HG02588 (cell line): ENCODE measurements at regions not wholly inside any gene's neighbourhood (a gene's known extent, or its start where the extent isn't known, plus 50 kb on each side); places are given as distances from the start of the nearest gene placed in this dataset.
"Not testable (repeated sequence)": the region's sequence is repeated elsewhere in the genome, so short reads cannot be mapped to it uniquely, and the experiment has no call there.

Source experiments
- ATAC-seq: cut with Tn5 transposase; IDR thresholded peaks from one replicate; pipeline ENCODE4 v1.9.1; 2021; ENCODE audit warnings: mild to moderate bottlenecking, moderate library complexity; ENCODE audit not compliant: unreplicated experiment

DNA sequence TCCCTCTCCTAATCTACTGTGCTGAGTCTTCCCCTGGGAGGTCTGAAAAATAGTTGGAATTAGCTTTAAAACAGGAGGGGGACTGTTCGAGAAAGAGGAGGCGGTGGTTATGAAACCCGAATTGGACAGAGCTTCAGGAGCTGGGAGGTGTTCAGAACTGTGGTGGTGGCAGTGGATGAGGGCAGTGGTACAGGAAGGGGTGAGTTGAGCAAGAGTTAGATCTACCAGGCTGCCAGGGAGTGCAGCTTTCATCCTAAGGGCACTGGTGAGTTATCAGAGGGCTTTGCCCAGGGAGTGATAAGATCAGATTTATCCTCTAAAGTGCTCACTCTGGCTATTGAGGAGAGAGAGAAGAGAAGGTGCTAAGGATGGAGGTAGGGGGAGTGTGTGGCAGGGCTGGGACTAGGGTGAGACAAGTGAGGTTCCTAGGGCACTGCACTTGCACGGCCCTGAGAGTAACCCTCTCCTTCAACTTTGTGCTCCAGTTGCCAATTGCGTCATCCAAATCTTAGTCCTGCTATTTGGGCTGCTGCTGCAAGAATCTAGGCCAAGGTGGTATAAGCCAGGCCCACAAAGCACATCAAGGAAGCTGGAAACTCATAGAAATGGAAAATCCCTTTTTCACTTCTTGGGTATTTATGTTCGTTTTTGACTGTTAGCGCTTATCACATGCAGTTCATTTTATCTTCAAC is 540.3 kb downstream of the XYLT1 start:
- no peak for ATAC-seq

DNA sequence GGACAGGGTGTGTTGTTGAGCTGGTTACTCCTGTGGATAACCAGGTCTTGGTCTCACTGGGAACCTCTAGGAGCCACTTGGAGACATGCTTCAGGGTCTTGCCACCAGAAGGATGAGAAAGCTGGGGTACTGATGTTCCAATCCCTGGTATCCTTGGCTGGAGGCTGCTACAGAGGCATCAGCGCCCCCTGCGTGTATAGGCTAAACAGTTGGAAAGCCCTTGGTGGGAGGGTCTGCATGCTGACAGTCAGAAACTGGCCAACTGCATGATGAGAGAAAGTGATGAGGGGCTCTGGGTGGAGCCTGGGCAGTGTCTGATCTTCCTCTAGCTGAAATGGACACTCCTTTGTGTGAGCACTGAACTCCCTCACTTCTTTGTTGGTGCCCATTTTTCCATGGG is 536.9 kb downstream of the XYLT1 start:
- no peak for ATAC-seq

DNA sequence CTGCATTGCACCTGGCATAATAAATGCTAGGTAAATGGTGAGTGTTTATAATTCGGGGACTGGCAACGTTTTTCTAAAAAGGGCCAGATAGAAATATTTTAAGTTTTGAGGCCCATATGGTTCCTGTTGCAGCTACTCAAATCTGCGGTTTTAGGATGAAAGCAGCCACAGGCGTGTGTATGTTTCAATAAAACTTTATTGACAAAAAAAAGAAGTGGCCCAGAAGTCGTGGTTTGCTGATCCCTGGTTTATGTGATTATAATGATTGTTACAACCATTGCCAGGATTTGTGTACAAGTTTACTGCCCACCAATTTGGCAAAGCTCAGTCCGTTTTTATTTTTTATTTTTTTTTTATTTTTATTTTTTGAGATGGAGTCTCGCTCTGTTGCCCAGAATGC is 536.1 kb downstream of the XYLT1 start:
- ATAC-seq: no peak

DNA sequence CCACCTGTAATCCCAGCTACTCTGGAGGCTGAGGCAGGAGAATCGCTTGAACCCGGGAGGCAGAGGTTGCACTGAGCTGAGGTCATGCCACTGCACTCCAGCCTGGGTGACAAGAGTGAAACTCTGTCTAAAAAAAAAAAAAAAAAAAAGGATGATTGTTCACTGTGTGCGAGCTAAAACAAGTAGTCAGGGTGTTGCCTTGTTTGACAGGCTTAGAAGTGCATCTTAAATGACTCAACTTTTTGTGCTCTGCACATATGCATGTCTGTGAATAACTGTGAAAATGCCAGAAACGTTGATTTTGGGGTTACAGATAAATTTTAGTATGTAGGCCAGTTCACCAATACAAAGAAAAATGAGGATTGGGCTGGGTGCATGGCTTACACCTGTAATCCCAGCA is 534.9 kb downstream of the XYLT1 start:
- not testable (repeated sequence) for ATAC-seq

DNA sequence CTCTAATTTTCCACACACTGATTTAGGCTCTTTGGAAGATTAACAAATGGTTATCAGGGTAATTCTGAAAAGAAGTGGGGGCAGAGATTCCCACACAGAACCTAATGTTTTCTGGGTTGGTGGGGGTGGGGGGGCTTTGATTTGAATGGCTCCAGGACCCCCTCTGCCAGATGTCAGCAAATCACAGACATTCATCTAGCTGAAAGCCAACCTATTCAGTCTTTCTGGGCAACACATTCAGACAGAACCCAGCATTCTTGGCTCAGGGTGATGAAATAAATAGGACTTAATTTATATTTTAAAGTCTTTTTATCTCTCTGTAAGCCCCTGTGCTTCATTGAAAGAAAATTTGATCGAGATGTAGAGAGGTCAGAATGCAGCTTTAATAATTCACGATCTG is 533.2 kb downstream of the XYLT1 start:
- no peak for ATAC-seq

DNA sequence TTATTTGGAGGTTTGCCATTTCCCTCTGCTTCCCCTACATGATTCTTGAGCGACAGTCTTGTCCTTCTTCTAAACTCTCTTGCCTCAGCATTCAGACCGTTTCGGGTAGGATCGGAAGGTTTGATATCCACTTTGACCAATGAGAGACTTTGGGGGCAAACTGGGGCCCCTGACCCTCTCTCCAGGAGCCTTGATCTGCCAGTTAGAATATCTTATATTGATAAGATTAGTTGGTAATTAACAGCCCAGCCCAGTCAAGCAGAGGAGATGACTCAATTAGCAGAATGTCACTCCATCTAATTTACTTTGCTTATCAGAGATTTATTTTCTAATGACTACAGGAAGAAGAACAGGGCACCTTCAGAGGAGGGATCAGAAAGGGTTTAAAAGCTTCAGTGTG is 532.8 kb downstream of the XYLT1 start:
- no peak for ATAC-seq

DNA sequence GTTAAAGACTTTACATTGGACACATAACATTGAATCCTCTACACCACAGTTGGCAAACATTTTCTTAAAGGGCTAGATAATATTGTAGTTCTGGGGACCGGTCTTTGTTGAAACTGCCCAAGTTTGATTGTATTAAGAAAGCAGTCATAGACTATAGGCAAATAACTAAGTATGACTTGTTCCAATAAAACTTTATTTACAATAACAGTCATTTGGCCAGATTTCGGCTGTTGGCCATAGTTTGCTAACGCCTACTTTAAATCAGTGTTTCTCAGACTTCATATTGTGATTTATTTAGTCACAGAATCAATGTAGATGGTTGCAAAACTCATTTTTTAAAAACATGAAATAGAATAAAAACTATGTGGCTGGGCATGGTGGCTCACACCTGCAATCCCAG is 531.8 kb downstream of the XYLT1 start:
- ATAC-seq: no peak

DNA sequence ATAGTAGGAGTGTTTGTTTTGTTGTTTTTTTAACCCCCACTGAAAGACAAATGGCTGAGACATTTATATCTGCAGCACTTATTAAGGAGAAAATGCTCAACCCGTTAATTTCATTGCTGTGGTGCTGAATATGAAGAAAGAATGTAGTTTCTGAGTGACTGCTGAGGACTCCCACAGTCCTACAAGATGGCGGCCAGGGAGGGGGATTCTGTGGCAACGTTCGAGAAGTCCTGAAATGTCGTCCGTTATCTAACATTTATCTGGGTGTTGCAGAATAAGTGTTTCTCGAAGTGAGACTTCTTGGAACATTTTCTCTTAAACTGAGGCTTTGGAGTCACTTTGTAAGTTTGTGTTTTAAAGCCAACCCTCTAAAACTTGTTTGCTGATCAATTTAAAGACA is 530.4 kb downstream of the XYLT1 start:
- ATAC-seq: no peak

DNA sequence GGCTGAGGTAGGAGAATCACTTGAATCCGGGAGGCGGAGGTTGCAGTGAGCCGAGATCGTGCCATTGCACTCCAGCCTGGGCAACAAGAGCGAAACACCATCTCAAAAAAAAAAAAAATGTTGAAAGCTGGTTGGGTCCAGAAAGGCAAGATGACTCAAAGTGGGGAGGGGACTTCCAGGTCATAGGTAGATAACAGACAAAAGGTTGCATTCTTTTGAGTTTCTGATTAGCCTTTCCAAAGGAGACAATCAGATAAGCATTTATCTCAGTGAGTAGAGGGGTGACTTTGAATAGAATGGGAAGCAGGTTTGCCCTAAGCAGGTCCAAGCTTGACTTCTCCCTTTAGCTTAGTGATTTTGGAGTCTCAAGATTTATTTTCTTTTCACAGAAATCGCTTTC is 527.9 kb downstream of the XYLT1 start:
- not testable (repeated sequence) for ATAC-seq

DNA sequence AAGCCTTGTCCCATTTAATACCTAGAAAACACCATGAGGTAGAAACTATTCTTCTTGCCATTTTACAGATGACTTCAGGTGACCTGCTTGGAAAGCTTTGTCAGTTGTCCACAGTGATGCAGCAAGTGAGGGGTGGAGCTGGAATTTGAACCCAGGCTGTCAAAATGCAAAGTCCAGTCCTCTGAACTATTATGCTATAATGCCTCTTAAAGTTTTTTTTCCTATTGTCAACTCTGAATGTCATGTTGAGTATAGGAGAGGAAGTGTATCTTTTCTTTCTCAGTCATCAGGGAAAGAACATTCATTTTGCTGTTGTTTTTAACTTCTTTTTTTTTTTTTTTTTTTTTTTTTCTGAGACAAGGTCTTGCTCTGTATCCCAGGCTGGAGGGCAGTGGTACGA is 525.6 kb downstream of the XYLT1 start:
- ATAC-seq: no peak

DNA sequence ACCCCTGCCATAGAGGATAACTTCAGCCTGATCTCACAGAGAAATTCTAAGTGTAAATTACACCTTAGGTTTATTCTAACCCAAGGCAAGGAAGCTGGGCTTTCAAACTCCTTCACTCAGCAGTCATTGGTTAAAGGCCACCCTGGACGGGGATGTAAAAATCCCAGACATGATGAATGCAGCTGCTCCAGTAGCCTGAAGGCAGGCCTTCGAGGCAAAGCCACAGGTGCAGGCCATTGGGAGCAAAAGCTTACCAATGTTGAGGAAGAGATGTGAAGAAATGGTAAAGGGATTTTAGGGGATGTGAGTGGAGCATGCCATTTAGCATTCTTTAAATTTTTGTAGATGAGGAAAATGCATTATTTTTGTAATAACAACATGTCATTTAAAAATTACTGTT is 514.4 kb downstream of the XYLT1 start:
- no peak for ATAC-seq

DNA sequence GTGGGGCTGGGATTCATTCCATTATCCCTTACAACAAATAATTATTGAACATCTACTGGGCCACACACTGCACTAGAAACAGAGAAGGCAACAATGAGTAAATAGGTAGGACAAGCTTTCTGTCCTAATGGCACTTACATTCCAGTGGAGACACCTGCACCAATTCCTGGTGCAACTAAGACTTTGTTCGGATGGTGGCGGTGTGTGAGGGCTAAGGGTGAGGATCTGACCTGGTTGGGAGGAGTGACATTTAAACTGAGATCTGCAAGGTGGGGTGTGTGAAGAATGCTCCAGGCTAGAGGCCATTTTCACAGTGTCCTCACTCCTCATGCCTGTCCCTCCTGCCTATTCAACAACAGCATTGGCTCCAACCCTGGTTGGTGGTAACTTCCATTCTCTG is 510.0 kb downstream of the XYLT1 start:
- ATAC-seq: no peak

DNA sequence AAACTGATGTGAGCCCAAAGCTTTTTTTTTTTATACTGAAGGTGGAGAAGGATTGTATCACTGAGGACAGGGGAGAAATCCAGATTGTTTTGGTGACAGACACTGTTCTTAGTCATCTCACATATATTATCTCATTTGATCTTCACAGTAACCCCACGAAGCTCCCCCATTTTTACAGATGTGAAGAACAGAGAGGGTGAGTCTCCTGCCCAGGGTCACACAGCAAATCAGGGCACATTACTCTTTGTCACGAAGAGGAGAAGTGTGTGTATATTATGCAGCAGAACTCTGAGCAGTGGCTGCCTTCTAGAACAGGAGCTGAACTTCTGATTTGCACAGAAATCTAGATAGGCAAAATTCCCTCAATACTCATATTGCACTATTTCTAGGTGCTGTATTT is 504.3 kb downstream of the XYLT1 start:
- no peak for ATAC-seq

DNA sequence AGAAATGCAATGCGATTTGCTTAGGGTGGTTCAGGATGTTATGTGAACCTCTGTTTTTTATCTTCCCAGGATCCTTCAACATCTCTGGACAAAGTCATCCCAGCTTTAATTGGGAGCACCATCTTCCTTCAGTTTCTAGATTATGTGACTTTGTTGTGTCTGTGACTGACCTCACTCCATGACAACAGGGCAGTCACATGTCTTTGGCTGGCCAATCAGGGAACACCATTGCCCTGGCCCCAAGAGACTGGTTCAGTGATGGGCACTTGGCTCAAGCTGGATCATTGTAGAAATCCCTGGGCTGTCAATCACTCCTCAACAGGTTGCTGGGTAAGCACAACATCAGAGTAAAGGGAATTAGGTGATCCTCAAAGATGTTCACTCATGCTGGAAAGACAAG is 499.7 kb downstream of the XYLT1 start:
- no peak for ATAC-seq

DNA sequence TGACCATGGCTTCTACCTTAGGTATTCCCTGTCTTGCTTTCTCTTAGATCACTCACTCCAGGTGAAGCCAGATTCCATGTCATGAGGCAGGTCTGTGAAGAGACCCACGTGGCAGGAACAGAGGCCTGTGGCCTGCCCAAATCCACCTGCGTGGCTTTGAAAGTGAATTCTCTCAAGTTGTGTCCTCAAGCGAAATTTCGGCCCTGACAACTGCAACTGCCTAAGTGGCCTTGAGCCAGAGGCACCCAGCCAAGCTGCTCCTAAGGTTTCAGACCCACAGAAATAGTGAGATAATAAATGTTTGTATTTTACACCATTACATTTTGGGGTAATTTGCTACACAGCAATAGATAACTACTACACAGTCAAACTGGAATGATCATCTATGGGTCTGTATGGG is 497.9 kb downstream of the XYLT1 start:
- no peak for ATAC-seq

DNA sequence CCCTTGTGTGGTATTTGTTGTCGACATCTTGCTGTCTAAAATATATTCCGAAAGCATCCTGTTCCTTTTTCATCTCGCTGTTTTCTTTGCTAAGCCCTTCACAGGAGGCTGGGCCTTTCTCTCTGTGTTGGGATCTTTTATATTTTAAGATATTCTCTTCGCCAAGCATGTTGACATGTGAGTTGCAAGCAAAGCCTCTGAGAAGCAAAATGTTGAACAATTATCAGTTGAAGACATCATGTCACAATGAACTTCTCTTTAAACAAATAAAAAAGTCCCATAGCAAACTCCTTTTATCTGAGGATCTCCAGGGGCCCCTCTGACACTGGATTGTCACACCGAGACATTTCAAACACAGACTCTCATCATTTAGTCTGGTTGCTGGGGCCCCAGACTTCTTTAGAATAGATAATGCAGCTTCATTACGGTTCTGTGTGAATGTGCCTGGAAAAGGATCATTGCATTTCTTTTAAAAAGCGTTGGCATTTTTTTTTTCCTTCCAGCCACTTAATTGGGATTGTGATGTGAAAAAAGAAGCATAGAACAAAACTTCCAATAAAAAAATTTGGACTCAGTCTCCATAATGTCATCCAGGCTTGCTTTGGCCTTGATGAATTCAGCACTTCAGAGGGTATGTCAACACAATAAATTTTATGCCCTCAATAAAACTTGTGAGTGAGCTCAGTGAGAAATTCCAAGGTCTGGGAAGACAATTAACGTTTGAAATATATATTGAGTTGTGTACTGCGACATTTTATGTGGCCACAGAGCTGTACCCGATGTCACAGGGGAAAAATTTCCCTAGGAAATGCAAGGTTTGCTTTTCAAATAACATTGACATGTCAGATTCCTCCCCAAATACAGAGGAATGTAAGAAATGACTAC is 496.8 kb downstream of the XYLT1 start:
- ATAC-seq: no peak

DNA sequence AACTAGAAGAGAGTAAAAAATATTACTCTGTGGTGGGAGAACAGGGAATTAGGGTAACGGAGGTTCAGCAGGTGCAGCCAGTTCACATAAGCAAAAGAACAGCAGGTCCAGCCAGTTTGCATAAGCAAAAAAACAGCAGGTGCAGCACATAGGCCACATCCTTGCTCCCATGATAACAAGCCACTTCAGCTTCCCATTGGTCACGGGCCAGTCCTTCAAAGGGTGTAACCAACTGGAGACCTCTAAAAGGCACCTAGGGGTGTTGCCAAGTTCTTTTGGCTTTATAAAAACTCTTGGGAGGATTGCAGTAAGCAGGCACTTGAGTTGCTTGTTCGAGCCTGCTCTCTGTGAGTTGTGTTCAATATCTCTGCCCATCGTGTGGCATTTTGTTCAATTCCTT is 488.1 kb downstream of the XYLT1 start:
- ATAC-seq: no peak

DNA sequence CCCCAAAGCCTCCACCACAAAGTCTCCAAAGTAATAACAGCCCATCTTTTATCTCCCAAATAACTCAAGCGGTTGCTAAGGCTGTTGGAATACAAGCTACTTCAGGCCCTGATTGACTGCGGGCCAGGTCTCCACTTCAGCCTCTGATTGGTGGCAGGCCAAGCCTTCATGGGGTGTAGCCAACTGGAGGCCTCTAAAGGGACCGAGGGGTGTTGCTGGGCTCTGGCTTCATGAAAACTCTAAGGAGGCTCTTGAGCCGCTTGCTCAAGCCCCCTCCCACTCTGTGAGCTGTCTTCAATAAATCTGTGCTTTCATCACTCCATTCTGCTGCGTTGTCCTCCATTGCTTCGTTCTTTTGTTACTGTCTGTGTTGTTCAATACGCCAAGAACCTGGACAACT is 487.2 kb downstream of the XYLT1 start:
- no peak for ATAC-seq

DNA sequence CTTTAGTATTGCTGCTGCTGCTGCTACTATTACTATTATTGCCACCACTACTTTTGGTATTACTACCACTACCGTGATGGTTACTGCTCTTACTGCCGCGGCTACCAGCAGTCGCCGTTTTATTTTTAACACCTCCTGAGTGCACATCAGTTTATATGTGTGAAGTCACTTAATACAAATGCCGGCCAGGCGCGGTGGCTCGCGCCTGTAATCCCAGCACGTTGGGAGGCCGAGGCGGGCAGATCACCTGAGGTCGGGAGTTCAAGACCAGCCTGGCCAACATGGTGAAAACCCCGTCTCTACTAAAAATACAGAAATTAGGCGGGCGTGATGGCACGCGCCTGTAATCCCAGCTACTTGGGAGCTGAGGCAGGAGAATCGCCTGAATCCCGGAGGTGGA is 486.7 kb downstream of the XYLT1 start:
- ATAC-seq: not testable (repeated sequence)

DNA sequence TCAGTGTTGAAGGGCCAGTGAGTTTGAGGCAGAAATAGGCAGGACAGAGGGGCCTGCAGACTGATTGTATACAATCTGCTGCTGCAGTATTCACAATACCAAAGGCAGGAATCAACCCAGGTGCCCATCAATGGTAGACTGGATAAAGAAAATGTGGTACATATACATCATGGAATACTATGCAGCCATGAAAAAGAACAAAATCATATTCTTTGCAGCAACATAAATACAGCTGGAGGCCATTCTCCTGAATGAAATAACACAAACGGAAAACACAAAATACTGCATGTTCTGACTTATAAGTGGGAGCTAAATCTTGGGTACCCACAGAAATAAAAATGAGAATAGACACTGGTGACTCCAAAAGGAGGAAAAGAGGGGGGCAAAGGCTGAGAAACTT is 485.1 kb downstream of the XYLT1 start:
- no peak for ATAC-seq

DNA sequence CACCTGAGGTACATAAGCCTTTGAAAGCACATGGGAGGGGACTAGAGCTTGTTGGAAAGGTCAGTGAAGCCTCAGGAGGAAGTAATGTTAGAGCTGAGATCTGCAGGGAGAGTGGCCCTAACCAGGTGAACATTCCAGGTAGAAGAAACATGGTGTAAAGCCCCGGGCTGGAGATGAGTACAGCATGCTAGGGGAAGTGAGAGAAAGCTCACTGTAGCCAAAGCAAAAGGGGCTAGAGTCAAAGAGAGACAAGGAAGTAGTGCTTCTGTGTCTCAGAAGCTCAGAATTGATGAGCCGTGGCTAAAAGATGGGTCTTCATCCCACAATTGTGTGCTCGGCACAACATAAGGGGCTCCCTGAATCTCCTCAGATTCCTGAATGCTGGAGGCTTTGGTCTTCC is 481.8 kb downstream of the XYLT1 start:
- no peak for ATAC-seq

DNA sequence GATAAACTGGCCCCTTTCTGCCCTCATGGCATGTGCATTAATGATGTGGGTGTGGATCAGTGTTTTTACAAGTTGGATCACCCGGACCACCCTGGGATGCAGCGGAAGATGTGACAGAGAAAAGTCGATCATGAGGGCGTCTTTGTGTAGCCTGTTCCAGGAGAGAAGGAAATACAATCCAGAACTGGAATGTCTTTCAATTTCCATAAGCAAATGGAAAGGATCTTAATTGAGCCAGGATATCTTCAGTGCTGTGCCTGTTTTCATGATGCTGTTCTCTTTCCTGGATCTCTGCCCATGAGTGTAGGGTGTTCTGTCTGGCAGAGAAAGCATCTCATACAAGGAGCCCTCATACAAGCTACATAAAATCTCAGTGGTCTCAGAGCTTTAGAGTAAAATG is 481.4 kb downstream of the XYLT1 start:
- ATAC-seq: no peak

DNA sequence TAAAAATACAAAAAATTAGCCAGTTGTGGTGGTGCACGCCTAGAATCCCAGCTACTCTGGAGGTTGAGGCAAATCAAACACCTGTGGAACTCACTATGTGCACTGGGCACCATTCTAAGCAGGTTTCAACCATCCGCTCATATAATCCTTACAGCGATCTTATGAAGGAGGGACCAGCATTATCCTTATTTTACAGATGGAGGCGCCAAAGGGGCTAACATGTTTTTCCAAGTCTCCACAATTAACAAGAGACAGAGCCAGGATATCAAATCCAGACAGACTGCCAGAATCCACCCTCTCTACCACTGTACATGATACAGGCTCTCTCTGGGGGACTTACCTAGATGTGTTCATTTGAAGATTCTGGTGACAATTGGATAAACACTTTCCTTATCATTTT is 479.0 kb downstream of the XYLT1 start:
- ATAC-seq: no peak
